CD4-positive, alpha-beta T cell treated with Interleukin-2 at 100 ng/mL for 4 hours (primary cell): ENCODE measurements at regions not wholly inside any gene's neighbourhood (a gene's known extent, or its start where the extent isn't known, plus 50 kb on each side); places are given as distances from the start of the nearest gene placed in this dataset.
"Not testable (repeated sequence)": the region's sequence is repeated elsewhere in the genome, so short reads cannot be mapped to it uniquely, and the experiment has no call there.

Experiments used
- DNase-seq: peaks from one replicate; pipeline ENCODE4 v3.0.0-alpha.2; 2020; ENCODE audit warnings: low spot score

DNA sequence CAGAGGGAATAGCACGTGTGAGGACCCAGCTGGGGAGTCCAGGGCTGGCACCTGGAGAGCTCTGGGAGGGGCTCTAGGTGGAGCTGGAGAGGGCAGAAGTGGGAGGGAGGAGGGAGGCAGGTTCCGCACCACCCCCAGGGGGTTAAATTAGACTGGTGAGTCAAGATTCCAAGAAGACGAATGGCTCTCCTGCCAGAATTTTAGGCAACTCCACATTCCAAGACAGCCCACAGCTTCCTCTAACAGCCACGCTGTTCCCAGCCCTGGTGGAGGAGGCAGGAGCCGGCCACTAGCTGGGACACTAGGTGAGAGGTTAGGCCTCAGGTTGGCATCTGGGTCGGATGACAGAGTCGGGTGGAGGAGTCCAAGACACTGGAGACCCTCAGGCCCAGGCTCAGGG lies 60.2 kb downstream of the TFAP2C start:
- no peak for DNase-seq

DNA sequence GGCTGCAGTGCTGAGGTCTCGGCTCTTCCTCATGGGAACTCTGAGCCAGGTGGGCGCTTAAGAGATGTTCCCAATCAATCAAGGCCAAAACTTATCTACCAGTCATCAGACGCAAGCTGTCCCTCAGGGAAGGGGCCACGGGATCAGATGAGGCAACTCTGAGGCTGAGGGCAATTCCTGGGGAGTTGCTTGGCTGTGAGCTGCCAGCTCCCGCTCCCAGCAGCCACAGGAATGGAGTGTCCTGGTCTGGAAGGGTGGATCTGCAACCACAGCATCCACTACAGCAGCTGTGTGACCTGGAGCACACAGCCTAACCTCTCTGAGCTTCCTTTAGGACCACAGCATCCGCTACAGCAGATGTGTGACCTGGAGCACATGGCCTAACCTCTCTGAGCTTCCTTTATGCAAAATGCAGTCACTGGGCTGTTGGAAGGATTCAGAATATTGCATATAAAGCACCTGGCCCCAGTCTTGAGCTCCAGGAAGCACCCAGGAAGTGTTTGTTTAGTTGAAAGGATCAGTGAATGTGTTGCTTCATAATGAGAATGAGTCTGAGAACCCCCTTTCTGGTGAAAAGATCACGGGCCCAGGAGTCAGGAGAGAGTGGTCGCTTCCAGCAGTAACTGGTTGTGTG lies 60.9 kb downstream of the TFAP2C start:
- DNase-seq: no peak

DNA sequence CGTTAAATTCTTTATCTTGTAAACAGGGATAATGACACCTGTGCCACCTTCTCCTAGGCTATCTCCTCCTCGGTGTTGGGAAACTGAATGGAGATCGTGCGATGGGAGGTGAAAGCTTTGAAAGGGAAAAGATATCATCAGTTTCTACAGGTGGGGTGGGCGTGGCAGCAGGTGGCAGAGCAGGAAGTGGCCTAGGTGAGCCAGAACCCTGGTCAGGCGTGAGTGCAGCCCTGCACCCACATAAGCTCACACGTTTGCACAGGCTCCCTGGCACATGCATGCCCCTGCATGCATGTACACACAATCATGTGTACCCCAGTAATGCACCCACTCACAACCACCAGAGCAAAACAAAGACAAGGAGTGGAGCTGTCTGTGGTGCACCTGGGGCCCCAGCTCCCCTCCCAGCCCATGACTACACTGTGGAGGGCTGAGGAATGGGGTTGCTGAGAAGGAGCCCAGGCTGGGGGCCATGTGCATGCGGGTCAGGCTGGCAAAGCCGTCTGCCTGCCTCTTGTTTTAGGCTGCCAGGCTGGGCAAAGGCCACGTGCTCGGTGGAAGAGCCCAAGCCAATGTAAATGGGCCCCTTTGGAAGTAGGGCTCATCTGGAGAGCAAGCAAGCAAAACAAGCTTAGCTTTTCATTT lies 61.5 kb downstream of the TFAP2C start:
- no peak for DNase-seq

- no peak for DNase-seq
These were observed 62.4 kb downstream of the TFAP2C start for GRCh38 chr20:56691325-56691998.

GRCh38 chr20:56693217-56693616 lies 64.1 kb downstream of the TFAP2C start:
- no peak for DNase-seq

- DNase-seq: no peak
These were observed 68.4 kb downstream of the TFAP2C start for GRCh38 chr20:56697476-56697875.

GRCh38 chr20:56698297-56698696 lies 69.2 kb downstream of the TFAP2C start:
- no peak for DNase-seq

DNA sequence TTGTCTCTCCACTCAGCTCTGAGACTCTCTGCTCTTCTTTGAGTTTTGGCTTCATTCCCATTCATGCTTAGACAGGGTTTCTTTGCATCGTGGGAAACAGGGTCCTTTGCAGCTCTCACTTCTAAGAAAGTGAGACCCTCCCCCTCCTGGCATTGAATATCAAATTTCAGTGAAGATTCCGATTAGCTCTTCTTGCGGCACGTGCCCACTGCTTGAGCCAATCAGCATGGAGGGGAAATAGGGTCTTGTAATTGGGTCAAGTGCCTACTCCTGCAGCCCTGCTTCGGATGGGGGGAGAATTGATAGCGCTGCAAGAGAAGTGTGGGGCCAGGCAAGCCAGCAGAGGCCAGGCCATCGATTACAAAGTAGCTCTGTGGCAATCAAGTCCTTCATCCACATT lies 69.6 kb downstream of the TFAP2C start:
- no peak for DNase-seq

- no peak for DNase-seq
These were observed 74.1 kb downstream of the TFAP2C start for GRCh38 chr20:56702931-56703840.

- no peak for DNase-seq
These were observed 77.8 kb downstream of the TFAP2C start for GRCh38 chr20:56706867-56707360.

- no peak for DNase-seq
These were observed 79.9 kb downstream of the TFAP2C start for GRCh38 chr20:56708991-56709390.

- no peak for DNase-seq
These were observed 81.0 kb downstream of the TFAP2C start for GRCh38 chr20:56710125-56710524.

DNA sequence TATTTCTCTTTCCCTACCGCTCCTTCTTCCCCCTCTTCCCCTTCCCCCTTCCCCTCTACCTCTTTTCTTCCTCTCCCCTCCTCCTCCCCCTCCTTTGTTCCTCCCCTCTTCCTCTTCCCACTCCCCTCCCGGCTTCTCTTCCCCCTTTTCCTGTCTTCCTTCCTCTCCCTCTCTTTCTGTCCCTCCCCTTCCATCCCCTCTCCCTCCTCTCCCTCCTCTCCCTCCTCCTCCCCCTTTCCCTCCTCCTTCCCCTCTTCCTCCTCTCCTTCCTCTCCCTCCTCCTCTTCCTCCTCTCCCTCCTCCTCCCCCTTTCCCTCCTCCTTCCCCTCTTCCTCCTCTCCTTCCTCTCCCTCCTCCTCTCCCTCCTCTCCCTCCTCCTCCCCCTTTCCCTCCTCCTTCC lies 81.5 kb downstream of the TFAP2C start:
- DNase-seq: not testable (repeated sequence)

DNA sequence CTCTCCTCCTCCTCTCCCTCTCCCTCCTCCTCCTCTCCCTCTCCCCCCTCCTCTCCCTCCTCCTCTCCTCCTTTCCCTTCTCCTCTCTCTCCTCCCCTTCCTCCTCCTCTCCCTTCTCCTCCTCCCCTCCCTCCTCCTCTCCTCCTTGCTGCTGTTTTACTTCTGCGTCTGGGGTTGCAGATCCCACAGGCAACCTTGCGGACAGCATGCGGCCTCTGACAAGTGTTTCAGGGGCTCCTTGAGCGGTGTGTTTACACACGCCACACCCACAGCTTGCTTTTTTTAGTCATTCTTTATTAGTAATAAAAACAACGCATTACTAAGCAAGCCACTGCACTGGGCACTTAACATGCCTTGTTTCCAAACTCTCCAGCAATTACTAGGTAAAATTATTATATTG lies 81.9 kb downstream of the TFAP2C start:
- no peak for DNase-seq

- DNase-seq: no peak
These were observed 86.2 kb downstream of the TFAP2C start for GRCh38 chr20:56715309-56715708.

DNA sequence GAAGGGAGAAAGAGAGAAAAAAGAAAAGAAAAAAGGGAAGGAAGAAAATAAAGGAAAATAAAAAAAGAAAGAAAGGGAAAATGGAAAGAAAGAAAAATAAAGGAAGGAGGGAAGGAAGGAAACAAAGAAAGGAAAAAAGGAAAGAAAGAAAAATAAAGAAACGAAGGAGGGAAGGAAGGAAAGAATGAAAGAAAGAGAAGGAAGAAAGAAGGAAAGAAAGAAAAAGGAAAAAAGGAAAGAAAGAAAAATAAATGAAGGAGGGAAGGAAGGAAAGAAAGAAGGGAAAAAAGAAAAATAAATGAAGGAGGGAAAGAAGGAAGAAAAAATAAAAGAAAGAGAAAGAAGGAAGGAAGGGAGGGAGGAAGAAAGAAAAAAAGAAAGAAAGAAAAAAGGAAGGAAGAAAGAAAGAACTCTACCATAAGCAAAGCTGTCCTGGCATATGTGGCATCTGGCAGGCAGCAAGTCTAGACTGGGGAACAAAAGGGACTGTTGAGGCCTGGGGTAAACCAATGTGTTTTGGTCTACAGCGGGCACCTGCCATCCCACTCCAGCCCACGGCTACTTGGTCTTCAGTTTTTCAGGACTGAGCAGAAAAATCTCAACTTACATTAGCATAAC lies 86.9 kb downstream of the TFAP2C start:
- no peak for DNase-seq

- no peak for DNase-seq
These were observed 87.7 kb downstream of the TFAP2C start for GRCh38 chr20:56716806-56717205.

DNA sequence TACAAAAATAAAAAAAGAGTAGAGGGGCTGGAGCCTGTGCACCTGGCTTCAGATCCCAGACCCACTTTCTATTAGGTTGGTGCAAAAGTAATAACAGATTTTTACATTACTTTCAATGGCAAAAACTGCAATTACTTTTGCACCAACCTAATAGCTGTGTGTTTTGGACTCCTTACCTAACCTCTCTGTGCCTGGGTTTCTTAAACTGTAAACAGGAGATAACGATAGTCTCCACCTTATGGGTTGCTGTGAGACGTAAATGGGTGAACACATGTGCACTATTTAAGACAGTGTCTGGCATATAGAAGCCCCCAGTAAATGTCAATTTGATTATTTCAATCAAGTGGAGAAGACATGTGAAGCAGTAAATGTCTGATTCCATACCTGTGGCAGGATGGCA lies 89.7 kb downstream of the TFAP2C start:
- no peak for DNase-seq

DNA sequence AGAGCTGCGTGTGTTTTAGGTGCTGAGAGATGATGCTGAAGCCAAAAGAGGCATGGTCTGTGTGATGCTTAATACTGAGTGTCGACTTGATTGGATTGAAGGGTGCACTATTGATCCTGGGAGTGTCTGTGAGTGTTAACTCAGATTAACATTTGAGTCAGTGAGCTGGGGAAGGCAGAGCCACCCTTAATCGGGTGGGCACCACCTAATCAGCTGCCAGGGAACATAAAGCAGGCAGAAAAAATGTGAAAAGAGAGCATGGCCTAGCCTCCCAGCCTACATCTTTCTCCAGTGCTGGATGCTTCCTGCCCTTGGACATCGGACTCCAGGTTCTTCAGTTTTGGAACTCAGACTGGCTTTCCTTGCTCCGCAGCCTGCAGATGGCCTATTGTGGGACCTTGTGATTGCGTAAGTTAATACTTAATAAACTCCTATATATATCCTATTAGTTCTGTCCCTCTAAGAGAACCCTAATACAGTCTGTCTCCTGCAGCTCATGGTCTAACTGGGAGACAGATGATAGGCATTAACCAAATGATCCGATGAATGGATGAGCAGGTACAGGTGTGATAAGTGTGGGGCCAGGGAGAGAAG lies 91.6 kb downstream of the TFAP2C start:
- DNase-seq: no peak

DNA sequence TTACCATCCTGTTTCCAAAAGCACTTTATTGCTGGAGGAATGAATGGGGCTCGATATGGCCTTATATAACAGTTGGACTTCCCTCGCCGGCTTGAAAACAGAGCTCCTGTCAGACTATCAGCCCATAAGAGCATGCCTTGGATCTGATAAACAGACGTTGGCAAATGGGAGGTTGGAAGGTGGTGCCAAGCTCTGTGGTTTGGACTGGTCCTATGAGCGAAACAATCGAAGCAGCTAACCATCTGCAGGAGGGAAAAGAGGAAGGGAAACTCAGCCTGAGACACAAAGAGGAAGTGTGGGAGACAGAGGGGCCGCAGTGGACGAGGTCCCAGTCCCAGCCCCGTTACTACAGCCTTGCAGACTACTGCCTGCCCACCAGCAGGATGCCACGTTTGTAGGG lies 92.9 kb downstream of the TFAP2C start:
- DNase-seq: no peak

DNA sequence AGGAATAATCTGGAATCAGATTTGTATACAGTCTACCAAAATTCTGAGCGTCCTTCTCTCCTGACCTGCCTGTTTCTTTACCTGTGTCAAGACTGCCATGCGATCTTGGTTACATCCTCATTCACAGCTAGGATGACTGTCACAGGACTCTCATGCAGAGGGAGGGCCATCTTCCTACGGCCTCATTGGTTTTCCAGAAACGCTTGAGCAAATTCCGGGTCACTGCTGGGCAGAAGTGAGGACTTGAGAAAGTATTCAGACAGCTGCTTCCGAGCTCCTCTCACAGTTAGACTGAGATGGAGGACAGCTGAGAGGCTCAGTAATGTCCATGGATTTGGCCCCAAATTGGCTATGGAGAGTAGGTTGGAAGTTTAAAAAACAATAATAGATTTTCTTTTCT lies 94.2 kb downstream of the TFAP2C start:
- DNase-seq: no peak
